ENCODE measurements at regions not wholly inside any gene's neighbourhood (a gene's known extent, or its start where the extent isn't known, plus 50 kb on each side); places are given as distances from the start of the nearest gene placed in this dataset.

DNA sequence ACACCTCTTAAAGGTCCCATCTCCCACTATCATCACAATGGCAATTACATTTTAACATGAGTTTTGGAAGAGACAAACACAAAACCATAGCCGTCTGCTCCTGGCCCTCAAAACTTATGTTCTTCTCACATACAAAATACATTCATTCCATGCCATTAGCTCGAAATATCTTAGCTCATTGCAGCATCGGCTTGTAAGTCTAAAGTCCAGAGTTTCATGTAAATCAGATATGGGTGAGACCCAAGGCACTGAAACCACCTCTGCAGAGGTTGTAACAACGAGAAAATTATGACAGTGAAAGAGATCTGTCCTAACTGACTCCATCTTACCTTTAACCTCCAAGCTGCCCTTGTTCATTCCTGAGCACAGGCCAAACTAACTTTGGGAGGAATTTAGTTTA, 635.0 kb upstream of the SPRY2 start:
- TF ChIP-seq, protein P1, sequence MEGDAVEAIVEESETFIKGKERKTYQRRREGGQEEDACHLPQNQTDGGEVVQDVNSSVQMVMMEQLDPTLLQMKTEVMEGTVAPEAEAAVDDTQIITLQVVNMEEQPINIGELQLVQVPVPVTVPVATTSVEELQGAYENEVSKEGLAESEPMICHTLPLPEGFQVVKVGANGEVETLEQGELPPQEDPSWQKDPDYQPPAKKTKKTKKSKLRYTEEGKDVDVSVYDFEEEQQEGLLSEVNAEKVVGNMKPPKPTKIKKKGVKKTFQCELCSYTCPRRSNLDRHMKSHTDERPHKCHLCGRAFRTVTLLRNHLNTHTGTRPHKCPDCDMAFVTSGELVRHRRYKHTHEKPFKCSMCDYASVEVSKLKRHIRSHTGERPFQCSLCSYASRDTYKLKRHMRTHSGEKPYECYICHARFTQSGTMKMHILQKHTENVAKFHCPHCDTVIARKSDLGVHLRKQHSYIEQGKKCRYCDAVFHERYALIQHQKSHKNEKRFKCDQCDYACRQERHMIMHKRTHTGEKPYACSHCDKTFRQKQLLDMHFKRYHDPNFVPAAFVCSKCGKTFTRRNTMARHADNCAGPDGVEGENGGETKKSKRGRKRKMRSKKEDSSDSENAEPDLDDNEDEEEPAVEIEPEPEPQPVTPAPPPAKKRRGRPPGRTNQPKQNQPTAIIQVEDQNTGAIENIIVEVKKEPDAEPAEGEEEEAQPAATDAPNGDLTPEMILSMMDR (tag by site-specific recombination; IDR thresholded peaks at IDR 0.05), result no peak
- TF ChIP-seq TCF7L2 (IDR thresholded peaks at IDR 0.05; ENCODE audit: borderline replicate concordance, low read depth, low read length), result no peak
- TF ChIP-seq KLF1 (tag by site-specific recombination; IDR thresholded peaks at IDR 0.05), result no peak
- no peak for TF ChIP-seq ZNF112 (tag by site-specific recombination; IDR thresholded peaks at IDR 0.05)
- TF ChIP-seq, protein P2, sequence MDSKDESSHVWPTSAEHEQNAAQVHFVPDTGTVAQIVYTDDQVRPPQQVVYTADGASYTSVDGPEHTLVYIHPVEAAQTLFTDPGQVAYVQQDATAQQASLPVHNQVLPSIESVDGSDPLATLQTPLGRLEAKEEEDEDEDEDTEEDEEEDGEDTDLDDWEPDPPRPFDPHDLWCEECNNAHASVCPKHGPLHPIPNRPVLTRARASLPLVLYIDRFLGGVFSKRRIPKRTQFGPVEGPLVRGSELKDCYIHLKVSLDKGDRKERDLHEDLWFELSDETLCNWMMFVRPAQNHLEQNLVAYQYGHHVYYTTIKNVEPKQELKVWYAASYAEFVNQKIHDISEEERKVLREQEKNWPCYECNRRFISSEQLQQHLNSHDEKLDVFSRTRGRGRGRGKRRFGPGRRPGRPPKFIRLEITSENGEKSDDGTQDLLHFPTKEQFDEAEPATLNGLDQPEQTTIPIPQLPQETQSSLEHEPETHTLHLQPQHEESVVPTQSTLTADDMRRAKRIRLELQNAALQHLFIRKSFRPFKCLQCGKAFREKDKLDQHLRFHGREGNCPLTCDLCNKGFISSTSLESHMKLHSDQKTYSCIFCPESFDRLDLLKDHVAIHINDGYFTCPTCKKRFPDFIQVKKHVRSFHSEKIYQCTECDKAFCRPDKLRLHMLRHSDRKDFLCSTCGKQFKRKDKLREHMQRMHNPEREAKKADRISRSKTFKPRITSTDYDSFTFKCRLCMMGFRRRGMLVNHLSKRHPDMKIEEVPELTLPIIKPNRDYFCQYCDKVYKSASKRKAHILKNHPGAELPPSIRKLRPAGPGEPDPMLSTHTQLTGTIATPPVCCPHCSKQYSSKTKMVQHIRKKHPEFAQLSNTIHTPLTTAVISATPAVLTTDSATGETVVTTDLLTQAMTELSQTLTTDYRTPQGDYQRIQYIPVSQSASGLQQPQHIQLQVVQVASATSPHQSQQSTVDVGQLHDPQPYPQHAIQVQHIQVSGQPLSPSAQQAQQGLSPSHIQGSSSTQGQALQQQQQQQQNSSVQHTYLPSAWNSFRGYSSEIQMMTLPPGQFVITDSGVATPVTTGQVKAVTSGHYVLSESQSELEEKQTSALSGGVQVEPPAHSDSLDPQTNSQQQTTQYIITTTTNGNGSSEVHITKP (tag by site-specific recombination; IDR thresholded peaks at IDR 0.05), result no peak
- no peak for TF ChIP-seq ZNF274 (IDR thresholded peaks at IDR 0.05; ENCODE audit: low read length)
- no peak for TF ChIP-seq ZNF274 (tag by site-specific recombination; IDR thresholded peaks at IDR 0.05; ENCODE audit: borderline replicate concordance)
- no peak for TF ChIP-seq REPIN1 (tag by site-specific recombination; IDR thresholded peaks at IDR 0.05; ENCODE audit: low read depth)
- no peak for TF ChIP-seq ZNF501 (tag by site-specific recombination; IDR thresholded peaks at IDR 0.05)
- TF ChIP-seq ZNF585B (tag by site-specific recombination; IDR thresholded peaks at IDR 0.05), result no peak
